ENCODE measurements at regions not wholly inside any gene's neighbourhood (a gene's known extent, or its start where the extent isn't known, plus 50 kb on each side); places are given as distances from the start of the nearest gene placed in this dataset.

- H3K9me3 Mint-ChIP-seq: peaks cover 0 to 1% (median 0%) of the 10 kb centered on the region in 8 donors
- peaks cover 3 to 4% of the 10 kb centered on the region in 2 donors for H3K27me3 Mint-ChIP-seq
- H3K4me3 Mint-ChIP-seq: peak overlapping the region in 1 of 8 donors; percentile 3
- no peaks in the 10 kb centered on the region for H3K36me3 Mint-ChIP-seq
- H3K27ac ChIP-seq (ENCODE audit: low read depth, low read length): no peak overlapping the region
- no peak overlapping the region for H3K4me3 ChIP-seq (ENCODE audit: low read length in 2 of 2)
- ChIA-PET CTCF (ENCODE audit: partially characterized antibody) (no interaction called here), POLR2A (ENCODE audit: partially characterized antibody) (no interaction called here)
- no peak for DNase-seq
- intact Hi-C loops (cut with micrococcal nuclease): no loop called here
- H3K27ac Mint-ChIP-seq: peak overlapping the region in 3 of 7 donors; percentile 62 to 82 (median 75)
- no peaks in the 10 kb centered on the region for H3K4me1 Mint-ChIP-seq
- H3K9me3 ChIP-seq (ENCODE audit: control insufficient read depth in 1 of 2, low read length in 2 of 2): no peaks in the 10 kb centered on the region
- H3K4me1 ChIP-seq (ENCODE audit: insufficient read depth, low read length): no peaks in the 10 kb centered on the region
- H3K27me3 ChIP-seq (ENCODE audit: insufficient read depth, low read length): no peaks in the 10 kb centered on the region
- no peaks in the 10 kb centered on the region for H3K36me3 ChIP-seq (ENCODE audit: insufficient read depth, low read length)
These were observed 69.3 kb upstream of the SMNDC1 start for GRCh38 chr10:110373857-110374654.

GRCh38 chr10:110375121-110375520 lies 70.4 kb upstream of the SMNDC1 start:
- H3K27me3 Mint-ChIP-seq: peaks cover 3 to 4% of the 10 kb centered on the region in 2 donors
- Histone ChIP-seq H3K4me3 (ENCODE audit: low read length in 2 of 2) (no peak overlapping the region), H3K36me3 (ENCODE audit: insufficient read depth, low read length) (no peaks in the 10 kb centered on the region), H3K4me1 (ENCODE audit: insufficient read depth, low read length) (no peaks in the 10 kb centered on the region), H3K9me3 (ENCODE audit: control insufficient read depth in 1 of 2, low read length in 2 of 2) (no peaks in the 10 kb centered on the region), H3K27ac (ENCODE audit: low read depth, low read length) (no peak overlapping the region), H3K27me3 (ENCODE audit: insufficient read depth, low read length) (no peaks in the 10 kb centered on the region)
- CTCF ChIA-PET (ENCODE audit: partially characterized antibody): no interaction called here
- POLR2A ChIA-PET (ENCODE audit: partially characterized antibody): no interaction called here
- H3K36me3 Mint-ChIP-seq: no peaks in the 10 kb centered on the region
- H3K4me1 Mint-ChIP-seq: no peaks in the 10 kb centered on the region
- H3K27ac Mint-ChIP-seq: peak overlapping the region in 1 of 7 donors; percentile 22
- DNase-seq: no peak
- intact Hi-C loops (cut with micrococcal nuclease): no loop called here
- no peak overlapping the region for H3K4me3 Mint-ChIP-seq
- peaks cover 0 to 1% (median 0%) of the 10 kb centered on the region in 8 donors for H3K9me3 Mint-ChIP-seq

GRCh38 chr10:110376021-110376766 lies 71.5 kb upstream of the SMNDC1 start:
- intact Hi-C loops (cut with micrococcal nuclease): no loop called here
- Mint-ChIP-seq H3K4me3 (no peak overlapping the region), H3K27me3 (peaks cover 3 to 4% of the 10 kb centered on the region in 2 donors), H3K36me3 (no peaks in the 10 kb centered on the region), H3K27ac (peak overlapping the region in 1 of 7 donors; percentile 77), H3K4me1 (no peaks in the 10 kb centered on the region), H3K9me3 (peaks cover 0 to 1% (median 0%) of the 10 kb centered on the region in 8 donors)
- Histone ChIP-seq H3K36me3 (ENCODE audit: insufficient read depth, low read length) (no peaks in the 10 kb centered on the region), H3K27me3 (ENCODE audit: insufficient read depth, low read length) (no peaks in the 10 kb centered on the region), H3K4me3 (ENCODE audit: low read length in 2 of 2) (no peak overlapping the region), H3K9me3 (ENCODE audit: control insufficient read depth in 1 of 2, low read length in 2 of 2) (no peaks in the 10 kb centered on the region), H3K27ac (ENCODE audit: low read depth, low read length) (no peak overlapping the region), H3K4me1 (ENCODE audit: insufficient read depth, low read length) (no peaks in the 10 kb centered on the region)
- CTCF ChIA-PET (ENCODE audit: partially characterized antibody): interaction anchor here (1.2 kb wide), 1 partner anchor 11 kb away, joined by 3 read pairs; no protein-coding TSS in a partner anchor
- no peak for DNase-seq
- POLR2A ChIA-PET (ENCODE audit: partially characterized antibody): no interaction called here

GRCh38 chr10:110376767-110377160 lies 72.0 kb upstream of the SMNDC1 start:
- Mint-ChIP-seq H3K27me3 (peaks cover 3 to 4% of the 10 kb centered on the region in 2 donors), H3K4me3 (no peak overlapping the region), H3K4me1 (no peaks in the 10 kb centered on the region), H3K36me3 (no peaks in the 10 kb centered on the region), H3K9me3 (no peaks in the 10 kb centered on the region), H3K27ac (no peak overlapping the region)
- ChIA-PET POLR2A (ENCODE audit: partially characterized antibody) (no interaction called here), CTCF (ENCODE audit: partially characterized antibody) (interaction anchor here (1.2 kb wide), 1 partner anchor 12 kb away, joined by 3 read pairs; no protein-coding TSS in a partner anchor)
- Histone ChIP-seq H3K27me3 (ENCODE audit: insufficient read depth, low read length) (no peaks in the 10 kb centered on the region), H3K4me1 (ENCODE audit: insufficient read depth, low read length) (no peaks in the 10 kb centered on the region), H3K27ac (ENCODE audit: low read depth, low read length) (no peak overlapping the region), H3K4me3 (ENCODE audit: low read length in 2 of 2) (no peak overlapping the region), H3K36me3 (ENCODE audit: insufficient read depth, low read length) (no peaks in the 10 kb centered on the region), H3K9me3 (ENCODE audit: control insufficient read depth in 1 of 2, low read length in 2 of 2) (no peaks in the 10 kb centered on the region)
- DNase-seq: no peak
- intact Hi-C loops (cut with micrococcal nuclease): no loop called here

GRCh38 chr10:110378006-110378405 lies 73.3 kb upstream of the SMNDC1 start:
- Mint-ChIP-seq H3K4me3 (no peak overlapping the region), H3K9me3 (no peaks in the 10 kb centered on the region), H3K27ac (no peak overlapping the region), H3K36me3 (no peaks in the 10 kb centered on the region), H3K4me1 (no peaks in the 10 kb centered on the region), H3K27me3 (peaks cover 3 to 4% of the 10 kb centered on the region in 2 donors)
- H3K4me1 ChIP-seq (ENCODE audit: insufficient read depth, low read length): no peaks in the 10 kb centered on the region
- POLR2A ChIA-PET (ENCODE audit: partially characterized antibody): no interaction called here
- H3K36me3 ChIP-seq (ENCODE audit: insufficient read depth, low read length): no peaks in the 10 kb centered on the region
- no peak overlapping the region for H3K4me3 ChIP-seq (ENCODE audit: low read length in 2 of 2)
- H3K27ac ChIP-seq (ENCODE audit: low read depth, low read length): no peak overlapping the region
- no peak for DNase-seq
- H3K27me3 ChIP-seq (ENCODE audit: insufficient read depth, low read length): no peaks in the 10 kb centered on the region
- intact Hi-C loops (cut with micrococcal nuclease): no loop called here
- H3K9me3 ChIP-seq (ENCODE audit: control insufficient read depth in 1 of 2, low read length in 2 of 2): no peaks in the 10 kb centered on the region
- CTCF ChIA-PET (ENCODE audit: partially characterized antibody): no interaction called here

- Histone ChIP-seq H3K9me3 (ENCODE audit: control insufficient read depth in 1 of 2, low read length in 2 of 2) (no peaks in the 10 kb centered on the region), H3K27me3 (ENCODE audit: insufficient read depth, low read length) (no peaks in the 10 kb centered on the region), H3K27ac (ENCODE audit: low read depth, low read length) (no peak overlapping the region), H3K4me1 (ENCODE audit: insufficient read depth, low read length) (no peaks in the 10 kb centered on the region), H3K4me3 (ENCODE audit: low read length in 2 of 2) (no peak overlapping the region), H3K36me3 (ENCODE audit: insufficient read depth, low read length) (no peaks in the 10 kb centered on the region)
- Mint-ChIP-seq H3K9me3 (no peaks in the 10 kb centered on the region), H3K4me1 (no peaks in the 10 kb centered on the region), H3K27me3 (peaks cover 3% of the 10 kb centered on the region in 2 donors), H3K27ac (peak overlapping the region in 1 of 7 donors; percentile 51), H3K36me3 (no peaks in the 10 kb centered on the region), H3K4me3 (no peak overlapping the region)
- POLR2A ChIA-PET (ENCODE audit: partially characterized antibody): no interaction called here
- intact Hi-C loops (cut with micrococcal nuclease): no loop called here
- no peak for DNase-seq
- CTCF ChIA-PET (ENCODE audit: partially characterized antibody): no interaction called here
These were observed 73.9 kb upstream of the SMNDC1 start for GRCh38 chr10:110378533-110379108.

- intact Hi-C loops (cut with micrococcal nuclease): no loop called here
- Mint-ChIP-seq H3K27ac (no peak overlapping the region), H3K4me1 (no peaks in the 10 kb centered on the region), H3K9me3 (no peaks in the 10 kb centered on the region), H3K4me3 (no peak overlapping the region), H3K36me3 (no peaks in the 10 kb centered on the region), H3K27me3 (no peaks in the 10 kb centered on the region)
- no peak overlapping the region for H3K27ac ChIP-seq (ENCODE audit: low read depth, low read length)
- H3K9me3 ChIP-seq (ENCODE audit: control insufficient read depth in 1 of 2, low read length in 2 of 2): no peaks in the 10 kb centered on the region
- POLR2A ChIA-PET (ENCODE audit: partially characterized antibody): no interaction called here
- no peak overlapping the region for H3K4me3 ChIP-seq (ENCODE audit: low read length in 2 of 2)
- no peak for DNase-seq
- CTCF ChIA-PET (ENCODE audit: partially characterized antibody): no interaction called here
- no peaks in the 10 kb centered on the region for H3K4me1 ChIP-seq (ENCODE audit: insufficient read depth, low read length)
- H3K36me3 ChIP-seq (ENCODE audit: insufficient read depth, low read length): no peaks in the 10 kb centered on the region
- H3K27me3 ChIP-seq (ENCODE audit: insufficient read depth, low read length): no peaks in the 10 kb centered on the region
These were observed 75.1 kb upstream of the SMNDC1 start for GRCh38 chr10:110379831-110380230.
